K562 (cell line): ENCODE measurements at regions not wholly inside any gene's neighbourhood (a gene's known extent, or its start where the extent isn't known, plus 50 kb on each side); places are given as distances from the start of the nearest gene placed in this dataset.

Experiments
- ATAC-seq: fragments of 200-7000 bp; cut with Tn5 transposase; 3 replicates; pipeline ENCODE4 v1.9.1; 2020; ENCODE audit warnings: moderate library complexity
- BruUV-seq: library from RNA; stranded (reverse); fragments of 400-500 nt; replicated peaks from 2 replicates; lab custom pipeline; 2021; lab: Mats Ljungman, UMichigan
- CTCF ChIA-PET: fragments of 300-600 bp; formaldehyde crosslinking; extraction: SDS; loops from one replicate; lab custom pipeline; 2021; ENCODE audit warnings: low intra/inter-chr PET ratio; lab: Yijun Ruan, JAX
- POLR2A ChIA-PET: fragments of 300-600, 350-650 bp; sonication (Branson Sonifier 250); formaldehyde crosslinking; extraction: SDS; loops from one replicate; lab custom pipeline; 2021; ENCODE audit warnings: antibody characterized with exemption, inconsistent platforms; lab: Yijun Ruan, JAX
- DNase-seq, 4 experiments: peaks; one replicate each; pipeline versions ENCODE4 v3.0.0 to v3.0.0-alpha.2; 2011 to 2018; ENCODE audit warnings: low spot score in 3 of 4, mixed read lengths in 3 of 4; ENCODE audit errors: extremely low read depth in 1 of 4
- FAIRE-seq: peaks from 2 replicates; lab custom pipeline; 2011; peaks lifted over from hg19 to GRCh38; lab: Jason Lieb, UNC
- H2AFZ ChIP-seq: 2 replicates; pipeline ENCODE4 v1.6.0; 2011; ENCODE audit warnings: low read depth, low read length, control low read depth, inconsistent platforms
- H3K27ac ChIP-seq: fragments of 200-600 bp; 3 replicates; pipeline ENCODE4 v1.8.0; 2011; ENCODE audit warnings: low read depth, mild to moderate bottlenecking, control low read depth, inconsistent platforms, low read length, moderate library complexity, mixed read lengths; ENCODE audit errors: extremely low read depth
- H3K27me3 ChIP-seq, 2 experiments: fragments of 300-600 bp in 1 of 2; 2 replicates in 1 of 2; 3 replicates in 1 of 2; pipeline versions ENCODE4 v1.6.0 to v1.8.0; 2011; ENCODE audit warnings: inconsistent platforms in 2 of 2, low read length in 2 of 2, mild to moderate bottlenecking in 1 of 2, mixed read lengths in 1 of 2, moderate library complexity in 1 of 2; ENCODE audit not compliant: control insufficient read depth in 2 of 2, insufficient read depth in 2 of 2
- H3K36me3 ChIP-seq: fragments of 300-600 bp; 3 replicates; pipeline ENCODE4 v1.8.0; 2011; ENCODE audit warnings: mild to moderate bottlenecking, low read length, inconsistent platforms; ENCODE audit not compliant: control insufficient read depth, insufficient read depth
- H3K4me1 ChIP-seq, 2 experiments: fragments of 200-600 bp in 1 of 2; replicated peaks in 1 of 2; 2 replicates in 1 of 2; 3 replicates in 1 of 2; pipeline versions ENCODE4 v1.5.1 to v1.8.0; 2011; ENCODE audit warnings: inconsistent platforms in 2 of 2, low read length in 2 of 2, mild to moderate bottlenecking in 1 of 2, mixed read lengths in 1 of 2, moderate library complexity in 1 of 2; ENCODE audit not compliant: control insufficient read depth in 2 of 2, insufficient read depth in 2 of 2
- H3K4me2 ChIP-seq: 2 replicates; pipeline ENCODE4 v1.6.1; 2011; ENCODE audit warnings: low read length, control low read depth, inconsistent platforms, mixed read lengths; ENCODE audit not compliant: insufficient read depth
- H3K4me3 ChIP-seq: fragments of 200-600 bp; sonication (generic), shearing (Covaris generic); 2 replicates; pipeline ENCODE4 v1.5.1; 2016; ENCODE audit warnings: control low read depth, inconsistent platforms
- H3K79me2 ChIP-seq: fragments of 200-600 bp; 3 replicates; pipeline ENCODE4 v1.8.0; 2011; ENCODE audit warnings: low read length, inconsistent platforms; ENCODE audit not compliant: control insufficient read depth, insufficient read depth
- H3K9ac ChIP-seq, 2 experiments: 2 replicates each; pipeline versions ENCODE4 v1.6.0 to v1.6.1; 2011; ENCODE audit warnings: low read depth in 2 of 2, low read length in 2 of 2, control low read depth in 1 of 2, inconsistent platforms in 1 of 2, mild to moderate bottlenecking in 1 of 2, mixed read lengths in 1 of 2; ENCODE audit not compliant: insufficient read depth in 1 of 2
- H3K9me1 ChIP-seq: one replicate; pipeline ENCODE4 v1.6.0; 2011; ENCODE audit warnings: inconsistent platforms, mild to moderate bottlenecking, low read length, moderate library complexity; ENCODE audit not compliant: control insufficient read depth, insufficient read depth
- H3K9me3 ChIP-seq: replicated peaks from 2 replicates; pipeline ENCODE4 v1.5.1; 2011; ENCODE audit warnings: low read depth, low read length, inconsistent platforms; ENCODE audit not compliant: control insufficient read depth, insufficient read depth
- H4K20me1 ChIP-seq: replicated peaks from 2 replicates; pipeline ENCODE4 v1.6.1; 2011; ENCODE audit warnings: low read length, inconsistent platforms, mixed read lengths; ENCODE audit not compliant: control insufficient read depth, insufficient read depth
- JUNB ChIP-seq: fragments of 450-650 bp; formaldehyde crosslinking; conservative IDR thresholded peaks from 2 replicates; pipeline ENCODE4 v1.4.0; 2020; ENCODE audit warnings: mild to moderate bottlenecking
- MGA ChIP-seq: fragments of 450-650 bp; IDR thresholded peaks from 2 replicates; pipeline ENCODE4 v1.6.1; 2016; ENCODE audit warnings: mild to moderate bottlenecking, moderate library complexity
- NRF1 ChIP-seq, 2 experiments: fragments of 450-650 bp; IDR thresholded peaks in 1 of 2; conservative IDR thresholded peaks in 1 of 2; 2 replicates each; pipeline ENCODE4 v1.6.1; 2014; ENCODE audit warnings: mild to moderate bottlenecking in 2 of 2
- PHTF2 ChIP-seq: fragments of 250-450 bp; sonication (Bioruptor Pico); IDR thresholded peaks from 2 replicates; pipeline ENCODE4 v1.5.0; 2021; ENCODE audit warnings: mild to moderate bottlenecking
- PTBP1 ChIP-seq: fragments of 200-400 bp; formaldehyde crosslinking; IDR thresholded peaks from 2 replicates; pipeline ENCODE4 v1.6.1; 2017; ENCODE audit warnings: low read depth, low read length
- SIN3B ChIP-seq: fragments of 450-650 bp; IDR thresholded peaks from 2 replicates; pipeline ENCODE4 v1.6.1; 2017; ENCODE audit warnings: low read depth, mild to moderate bottlenecking, moderate library complexity
- TCFL5 ChIP-seq: fragments of 250-450 bp; sonication (Bioruptor Pico); conservative IDR thresholded peaks from 2 replicates; pipeline ENCODE4 v1.6.1; 2021; ENCODE audit warnings: mild to moderate bottlenecking, moderate library complexity, matching md5 sums
- TGIF2 ChIP-seq: sonication (generic); formaldehyde crosslinking; IDR thresholded peaks from 2 replicates; pipeline ENCODE4 v1.8.1; 2022; ENCODE audit warnings: mild to moderate bottlenecking, missing genetic modification reagents, moderate library complexity
- USF1 ChIP-seq: sonication (generic); formaldehyde crosslinking; IDR thresholded peaks from 2 replicates; pipeline ENCODE4 v1.9.0; 2022; ENCODE audit warnings: mild to moderate bottlenecking, missing genetic modification reagents
- ZNF277 ChIP-seq: fragments of 250-450 bp; sonication (Bioruptor Pico); IDR thresholded peaks from 2 replicates; pipeline ENCODE4 v1.8.0; 2022; ENCODE audit warnings: inconsistent platforms, mild to moderate bottlenecking, moderate library complexity, borderline replicate concordance
- ZNF316 ChIP-seq: fragments of 450-650 bp; IDR thresholded peaks from 2 replicates; pipeline ENCODE4 v1.6.1; 2016
- in situ Hi-C: fragments of 300-500 bp; cut with MboI; formaldehyde crosslinking; loops from 4 replicates; pipeline ENCODE4 v1.15.0; 2018; ENCODE audit warnings: inconsistent platforms, mixed read lengths
- intact Hi-C: fragments of 100-400 bp; cut with micrococcal nuclease; formaldehyde crosslinking; loops from 2 replicates; pipeline ENCODE4 v1.14.2; 2022

GRCh38 chr1:229729916-229730315 is 103.9 kb downstream of the URB2 start:
- H3K9me1 ChIP-seq = no peaks in the 10 kb centered on the region
- H3K9me3 ChIP-seq = no peaks in the 10 kb centered on the region
- H2AFZ ChIP-seq = no peak overlapping the region
- H3K4me3 ChIP-seq = no peak overlapping the region
- H3K27ac ChIP-seq = no peak overlapping the region
- no TSS peak for BruUV-seq
- H3K36me3 ChIP-seq = no peaks in the 10 kb centered on the region
- ATAC-seq = no peak
- intact Hi-C loops (no loop called here), in situ Hi-C loops (no loop called here)
- no peaks in the 10 kb centered on the region for H4K20me1 ChIP-seq
- H3K4me1 ChIP-seq = no peaks in the 10 kb centered on the region
- POLR2A ChIA-PET = interaction anchor here (0.6 kb wide), 1 partner anchor 558 kb away, joined by 3 read pairs; no protein-coding TSS in a partner anchor
- no peak overlapping the region for H3K4me2 ChIP-seq
- H3K9ac ChIP-seq = no peak overlapping the region
- FAIRE-seq = no peak
- CTCF ChIA-PET = no interaction called here
- H3K27me3 ChIP-seq = peaks cover 14 to 24% of the 10 kb centered on the region in 2 experiments; a peak in 4 of 5 replicates
- no peak for TF ChIP-seq NRF1 (conservative IDR thresholded peaks at IDR 0.05 in 1 of 2, IDR thresholded peaks at IDR 0.05 in 1 of 2)
- no peak for TF ChIP-seq TCFL5
- TF ChIP-seq PTBP1 = no peak
- TF ChIP-seq ZNF277 = no peak
- no peak for TF ChIP-seq USF1 (CRISPR knock-in tag)
- TF ChIP-seq JUNB (CRISPR knock-in tag) = no peak
- no peak for TF ChIP-seq MGA
- no peak for TF ChIP-seq TGIF2
- no peak for TF ChIP-seq SIN3B
- TF ChIP-seq ZNF316 = no peak
- no peak for TF ChIP-seq PHTF2
- no peak for DNase-seq
- H3K79me2 ChIP-seq = no peaks in the 10 kb centered on the region
